ENCODE measurements at regions not wholly inside any gene's neighbourhood (a gene's known extent, or its start where the extent isn't known, plus 50 kb on each side); places are given as distances from the start of the nearest gene placed in this dataset.
"Not testable (repeated sequence)": the region's sequence is repeated elsewhere in the genome, so short reads cannot be mapped to it uniquely, and the experiment has no call there.

DNA sequence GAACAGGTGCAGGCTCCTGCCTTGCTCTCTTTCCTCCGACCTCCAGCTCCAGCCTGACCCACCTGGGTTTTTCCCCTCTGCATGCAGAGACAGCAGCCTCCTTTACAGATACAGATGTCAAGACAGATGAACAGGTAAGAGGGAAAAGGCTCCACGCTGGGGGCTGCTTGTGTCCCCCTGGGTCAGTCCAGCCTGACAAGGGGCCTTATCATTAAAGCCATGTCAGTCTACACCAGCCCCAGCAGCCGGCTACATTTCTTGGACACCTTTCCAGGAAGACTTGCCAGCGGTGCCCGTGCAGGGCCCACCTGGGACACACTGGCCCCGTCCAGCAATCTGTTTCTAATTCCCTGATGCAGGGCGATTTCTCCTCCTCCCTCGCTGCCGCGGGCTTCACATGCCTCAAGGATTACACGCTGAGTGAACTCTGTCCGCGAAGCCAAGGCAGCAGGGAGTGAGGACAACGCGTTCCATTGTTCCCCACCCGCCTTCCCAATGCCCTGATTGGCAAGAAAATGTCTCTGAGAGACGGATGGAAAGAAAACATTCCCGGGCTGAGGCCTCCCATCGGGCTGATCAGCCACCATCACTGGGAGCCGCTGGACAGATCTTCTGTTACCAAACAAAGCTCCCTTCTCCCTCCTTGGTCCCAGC is 184.7 kb downstream of the C16orf95 start:
- DNase-seq (ENCODE audit: low spot score): peak; percentile 54

- DNase-seq (ENCODE audit: low spot score): no peak
These were observed 183.9 kb downstream of the C16orf95 start for GRCh38 chr16:87133112-87133850.

- no peak for DNase-seq (ENCODE audit: low spot score)
These were observed 183.1 kb downstream of the C16orf95 start for GRCh38 chr16:87133966-87134627.

GRCh38 chr16:87134628-87134995 is 182.6 kb downstream of the C16orf95 start:
- DNase-seq (ENCODE audit: low spot score): no peak

- no peak for DNase-seq (ENCODE audit: low spot score)
These were observed 181.8 kb downstream of the C16orf95 start for GRCh38 chr16:87135246-87136030.

DNA sequence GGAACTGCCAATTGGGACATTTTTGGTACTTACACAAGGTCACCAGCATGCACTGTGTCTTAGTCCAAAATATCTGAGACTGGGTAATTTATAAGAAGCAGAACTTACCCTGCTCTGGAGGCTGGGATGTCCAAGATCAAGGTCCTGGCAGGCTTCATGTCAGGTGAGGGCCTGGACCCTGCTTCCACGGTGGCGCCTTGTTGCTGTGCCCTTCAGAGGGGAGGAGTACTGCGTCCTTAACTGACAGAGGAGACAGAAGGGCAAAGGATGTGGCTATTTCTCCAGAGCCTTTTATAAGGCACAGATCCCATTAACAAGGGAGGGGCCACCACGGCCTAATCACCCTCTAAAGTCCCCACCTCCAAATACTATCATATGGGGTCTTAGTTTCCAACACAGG is 178.9 kb downstream of the C16orf95 start:
- DNase-seq (ENCODE audit: low spot score): no peak

- DNase-seq (ENCODE audit: low spot score): no peak
These were observed 178.4 kb downstream of the C16orf95 start for GRCh38 chr16:87138738-87139267.

DNA sequence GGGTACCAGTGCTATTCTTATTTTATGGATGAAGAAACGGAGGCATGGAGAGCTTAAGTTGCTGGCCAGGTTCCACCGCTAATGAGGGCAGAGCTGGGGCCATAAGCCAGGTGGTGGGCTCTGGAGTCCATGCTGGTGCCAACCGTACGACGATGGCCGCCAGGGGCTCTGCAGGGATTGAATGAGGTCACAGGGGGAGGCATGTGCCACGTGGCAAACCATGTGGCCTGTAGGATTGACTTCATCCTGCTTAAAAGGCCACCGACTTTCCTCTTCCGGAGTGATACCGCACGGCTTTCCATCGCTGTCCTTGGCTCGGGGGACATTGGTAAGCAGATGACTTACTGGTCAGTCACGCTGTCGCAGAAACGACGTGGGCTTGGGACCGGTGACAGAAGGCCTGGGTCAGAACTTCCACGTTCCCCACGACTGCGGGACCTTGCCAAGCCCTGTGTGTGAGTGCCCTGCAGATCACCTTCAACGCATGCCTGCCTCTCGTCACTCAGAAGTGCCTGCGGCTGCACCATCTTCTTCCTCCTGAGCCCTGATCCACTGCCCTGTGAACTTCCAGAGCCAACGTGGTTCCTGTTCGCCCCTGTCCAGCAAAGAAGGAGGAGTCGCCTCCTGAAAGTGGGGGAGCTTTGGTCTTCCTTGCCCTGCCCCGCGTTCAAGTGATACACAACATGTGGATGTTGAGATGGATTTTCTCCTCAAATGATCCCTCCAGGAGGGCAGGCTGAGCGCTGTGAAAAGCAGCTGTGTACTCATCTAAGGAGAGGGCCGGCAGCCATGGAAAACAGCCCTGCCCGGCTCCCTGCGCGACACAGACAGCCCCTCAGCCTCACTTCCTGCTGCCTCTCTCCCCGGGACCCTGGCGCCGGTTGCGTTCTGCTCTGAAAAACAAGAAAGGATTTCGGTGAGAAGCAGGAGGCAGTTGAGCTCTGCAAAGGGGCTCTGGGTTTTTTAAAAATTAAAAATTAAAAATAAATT is 176.7 kb downstream of the C16orf95 start:
- no peak for DNase-seq (ENCODE audit: low spot score)

DNA sequence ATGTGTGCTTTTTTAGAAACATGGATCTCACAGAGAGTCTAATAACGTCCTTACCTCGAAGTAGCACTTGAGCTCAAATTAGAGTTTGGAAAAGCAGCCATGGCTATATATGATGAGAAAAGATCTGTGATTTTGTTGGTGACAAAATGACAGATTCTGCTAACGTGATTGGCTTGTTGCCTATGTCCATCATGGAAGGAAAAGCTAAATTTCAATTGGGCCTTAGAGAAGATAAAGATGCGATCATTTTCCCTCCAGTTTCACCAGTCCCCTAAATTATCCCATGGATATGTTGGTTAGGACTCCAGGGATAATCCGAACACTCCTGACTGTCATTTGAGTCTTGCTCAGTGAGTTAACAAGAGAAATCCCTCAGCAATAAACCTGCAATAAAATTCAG is 175.8 kb downstream of the C16orf95 start:
- no peak for DNase-seq (ENCODE audit: low spot score)

GRCh38 chr16:87143661-87144121 is 173.5 kb downstream of the C16orf95 start:
- DNase-seq (ENCODE audit: low spot score): no peak

DNA sequence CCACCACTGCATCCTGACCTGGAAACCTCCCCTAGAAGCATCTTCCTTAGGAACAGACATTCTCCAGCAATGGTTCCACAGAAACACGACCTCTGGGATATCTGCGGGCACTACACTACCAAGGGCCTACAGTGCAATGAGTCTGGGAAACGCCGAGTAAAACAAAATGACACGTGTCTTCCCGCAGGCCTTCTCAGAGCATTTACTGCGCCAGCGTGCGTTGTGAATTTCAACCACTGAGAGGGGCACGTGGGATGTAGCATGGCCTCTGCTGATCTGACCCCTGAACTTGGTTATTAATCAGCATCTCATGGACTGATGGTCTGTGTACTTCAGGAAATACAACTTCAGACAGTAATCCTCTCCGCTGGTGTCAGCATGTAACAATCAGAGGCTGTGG is 173.0 kb downstream of the C16orf95 start:
- DNase-seq (ENCODE audit: low spot score): no peak

GRCh38 chr16:87145181-87146176 is 171.7 kb downstream of the C16orf95 start:
- DNase-seq (ENCODE audit: low spot score): no peak

DNA sequence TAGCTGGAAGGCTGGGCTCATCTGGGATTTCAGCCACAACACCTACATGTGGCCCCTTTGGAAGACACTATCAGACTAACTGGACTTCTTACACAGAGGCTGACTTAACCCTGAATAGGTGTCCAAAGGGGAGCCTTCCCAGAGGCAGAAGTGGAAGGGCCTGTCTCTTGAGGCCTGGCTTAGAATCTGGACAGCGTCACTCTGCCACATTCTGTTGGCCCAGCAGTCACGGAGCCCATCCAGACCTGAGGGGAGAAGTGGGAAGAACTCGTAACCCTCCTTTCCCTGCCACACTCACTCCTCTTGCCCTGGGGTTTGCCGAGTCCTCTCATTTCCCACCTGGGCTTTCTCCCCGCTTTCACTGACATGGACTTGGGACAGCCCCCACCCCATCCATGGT is 170.5 kb downstream of the C16orf95 start:
- no peak for DNase-seq (ENCODE audit: low spot score)

DNA sequence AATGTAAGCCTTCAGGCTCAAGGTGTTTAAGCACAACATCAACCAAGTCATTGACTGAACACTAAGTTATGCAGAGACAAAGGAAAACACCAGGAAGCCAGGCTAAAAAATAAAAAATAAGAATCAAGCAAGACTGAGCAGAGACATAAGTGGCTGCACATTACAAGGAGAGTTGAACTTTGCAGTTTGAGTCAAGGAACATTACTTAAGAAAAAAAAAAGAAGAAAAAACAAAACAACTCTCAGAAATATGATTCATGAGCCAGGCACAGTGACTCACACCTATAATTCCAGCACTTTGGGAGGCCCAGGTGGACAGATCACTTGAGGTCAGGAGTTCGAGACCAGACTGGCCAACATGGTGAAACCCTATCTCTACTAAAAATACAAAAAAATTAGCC is 168.1 kb downstream of the C16orf95 start:
- no peak for DNase-seq (ENCODE audit: low spot score)

DNA sequence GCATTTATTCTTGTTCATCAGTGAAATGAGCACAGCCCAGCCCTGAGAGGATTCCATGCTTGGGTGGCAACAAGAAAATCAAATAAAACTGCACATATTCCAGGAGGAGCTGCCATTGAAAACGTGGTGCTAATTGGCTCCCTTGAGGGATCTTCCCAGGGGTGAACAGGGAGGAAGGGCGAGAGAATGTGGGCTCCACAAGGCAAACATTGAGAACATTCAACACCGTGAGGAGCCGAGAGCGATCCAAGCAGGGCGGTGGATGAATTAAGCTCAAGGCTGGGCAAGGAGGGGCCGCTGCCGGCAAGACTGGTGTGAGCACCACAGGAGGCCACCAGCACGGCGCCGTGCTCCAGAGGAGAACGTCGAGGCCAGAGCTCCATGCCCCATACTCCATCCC is 166.9 kb downstream of the C16orf95 start:
- no peak for DNase-seq (ENCODE audit: low spot score)

DNA sequence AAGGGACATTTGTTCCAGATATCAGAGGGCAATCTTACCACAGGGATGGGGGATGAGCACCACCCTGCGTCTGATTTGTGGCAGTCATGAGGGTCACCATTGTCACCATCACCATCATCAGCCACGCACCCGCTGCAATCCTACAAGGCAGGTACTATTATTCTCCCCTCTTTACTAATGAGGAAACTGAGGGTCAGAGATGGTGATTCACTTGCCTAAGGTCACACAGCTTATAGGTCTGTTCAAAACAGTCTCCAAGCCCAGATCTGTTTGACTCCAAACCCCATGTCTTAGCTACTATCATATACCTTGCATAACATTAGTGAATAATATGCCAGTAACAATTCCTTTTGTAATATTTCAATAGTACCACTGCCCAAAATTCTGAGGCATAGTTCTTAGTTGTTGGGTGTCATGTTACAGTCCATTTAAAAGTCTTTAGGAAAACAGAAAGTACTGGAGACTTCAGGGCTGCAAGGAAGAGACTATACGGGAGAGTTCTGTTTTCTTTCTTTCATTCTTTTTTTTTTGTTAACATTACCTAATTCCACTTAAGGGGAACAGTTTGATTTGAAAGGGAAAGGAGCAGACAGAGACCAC is 166.4 kb downstream of the C16orf95 start:
- no peak for DNase-seq (ENCODE audit: low spot score)

DNA sequence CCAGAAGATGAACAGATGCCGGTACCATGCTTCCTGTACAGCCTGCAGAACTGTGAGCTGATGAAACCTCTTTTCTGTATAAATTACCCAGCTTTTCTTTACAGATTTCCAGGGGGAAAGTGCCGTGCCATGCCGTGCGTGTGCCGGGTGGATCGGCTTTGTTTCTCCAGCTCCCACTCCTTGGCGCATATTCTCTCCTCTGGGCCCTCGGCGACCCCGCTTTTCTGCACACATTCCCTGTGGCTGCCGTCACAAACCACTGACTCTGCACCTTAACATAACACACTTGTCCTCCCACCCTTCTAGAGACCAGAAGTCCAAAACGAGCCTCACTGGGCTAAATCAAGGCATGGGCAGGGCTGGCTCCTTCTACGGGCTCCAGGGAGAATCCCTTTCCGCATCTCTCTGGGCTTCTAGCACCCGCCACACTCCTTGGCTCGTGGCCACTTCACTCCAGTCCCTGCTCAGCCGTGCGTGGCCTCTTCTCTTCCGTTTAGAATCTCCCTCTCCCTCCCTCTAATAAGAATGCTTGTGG is 164.9 kb downstream of the C16orf95 start:
- no peak for DNase-seq (ENCODE audit: low spot score)

- DNase-seq (ENCODE audit: low spot score): no peak
These were observed 163.9 kb downstream of the C16orf95 start for GRCh38 chr16:87153326-87153725.

- DNase-seq (ENCODE audit: low spot score): not testable (repeated sequence)
These were observed 161.9 kb downstream of the C16orf95 start for GRCh38 chr16:87155315-87155714.

Measured in AG08396 (cell line).